Activated B cell treated with CpG ODN at 0.5 μM for 24 hours (primary cell): ENCODE measurements at regions not wholly inside any gene's neighbourhood (a gene's known extent, or its start where the extent isn't known, plus 50 kb on each side); places are given as distances from the start of the nearest gene placed in this dataset.

Experiments
- ATAC-seq: fragments of 200-7000 bp; cut with Tn5 transposase; one replicate; pipeline ENCODE4 v1.10.0; 2021; ENCODE audit warnings: low read depth, mild to moderate bottlenecking, moderate library complexity
- CTCF ChIA-PET: fragments of 350-600 bp; sonication (Branson Sonifier 250); formaldehyde crosslinking; loops from one replicate; lab custom pipeline; 2021; ENCODE audit warnings: antibody characterized with exemption; lab: Charles Lee
- POLR2A ChIA-PET: fragments of 350-600 bp; sonication (Branson Sonifier 250); formaldehyde crosslinking; loops from one replicate; lab custom pipeline; 2021; ENCODE audit warnings: antibody characterized with exemption; lab: Charles Lee
- DNase-seq: peaks from one replicate; pipeline ENCODE4 v3.0.0; 2022
- H3K27ac Mint-ChIP-seq: one replicate; pipeline ENCODE4 v1.8.0; 2020; ENCODE audit warnings: mixed read lengths
- H3K27me3 Mint-ChIP-seq: one replicate; pipeline ENCODE4 v1.8.0; 2021; ENCODE audit warnings: mixed read lengths
- H3K36me3 Mint-ChIP-seq: one replicate; pipeline ENCODE4 v1.8.0; 2021; ENCODE audit warnings: low read depth, mixed read lengths
- H3K4me1 Mint-ChIP-seq: one replicate; pipeline ENCODE4 v1.8.0; 2021; ENCODE audit warnings: mixed read lengths
- H3K4me3 Mint-ChIP-seq: one replicate; pipeline ENCODE4 v1.8.0; 2020; ENCODE audit warnings: mild to moderate bottlenecking, mixed read lengths
- H3K9me3 Mint-ChIP-seq: one replicate; pipeline ENCODE4 v1.8.0; 2020; ENCODE audit warnings: mixed read lengths
- CTCF ChIP-seq: fragments of 200-600 bp; IDR thresholded peaks from one replicate; pipeline ENCODE4 v1.8.0; 2022; ENCODE audit warnings: antibody characterized with exemption, mild to moderate bottlenecking
- intact Hi-C: fragments of 100-400 bp; cut with micrococcal nuclease; formaldehyde crosslinking; loops from one replicate; pipeline ENCODE4 v1.15.1; 2024

- intact Hi-C loops = no loop called here
- no peaks in the 10 kb centered on the region for H3K27me3 Mint-ChIP-seq
- peaks cover 3% of the 10 kb centered on the region for H3K9me3 Mint-ChIP-seq
- H3K4me3 Mint-ChIP-seq = no peak overlapping the region
- ChIA-PET POLR2A (no interaction called here), CTCF (no interaction called here)
- H3K36me3 Mint-ChIP-seq = no peaks in the 10 kb centered on the region
- H3K4me1 Mint-ChIP-seq = no peaks in the 10 kb centered on the region
- H3K27ac Mint-ChIP-seq = no peak overlapping the region
- DNase-seq (no peak), ATAC-seq (no peak)
- no peak for TF ChIP-seq CTCF
Measured at GRCh38 chr1:184299796-184300195, 87.0 kb upstream of the C1orf21 start.

GRCh38 chr1:184300446-184300845 lies 86.4 kb upstream of the C1orf21 start:
- H3K4me3 Mint-ChIP-seq = no peak overlapping the region
- POLR2A ChIA-PET = no interaction called here
- DNase-seq = no peak

GRCh38 chr1:184301227-184301626 lies 85.6 kb upstream of the C1orf21 start:
- ATAC-seq (no peak), DNase-seq (no peak)
- ChIA-PET CTCF (no interaction called here), POLR2A (no interaction called here)
- Mint-ChIP-seq H3K4me1 (no peaks in the 10 kb centered on the region), H3K4me3 (no peak overlapping the region), H3K36me3 (no peaks in the 10 kb centered on the region), H3K9me3 (peaks cover 3% of the 10 kb centered on the region), H3K27ac (no peak overlapping the region), H3K27me3 (no peaks in the 10 kb centered on the region)
- intact Hi-C loops = no loop called here
- TF ChIP-seq CTCF = no peak

More at GRCh38 chr1:184300446-184300845, 86.4 kb upstream of the C1orf21 start:
- TF ChIP-seq CTCF = no peak
- Mint-ChIP-seq H3K27ac (no peak overlapping the region), H3K4me1 (no peaks in the 10 kb centered on the region), H3K36me3 (no peaks in the 10 kb centered on the region), H3K27me3 (no peaks in the 10 kb centered on the region), H3K9me3 (peaks cover 3% of the 10 kb centered on the region)
- intact Hi-C loops = no loop called here
- CTCF ChIA-PET = no interaction called here
- ATAC-seq = no peak

- Mint-ChIP-seq H3K4me3 (no peak overlapping the region), H3K27ac (no peak overlapping the region), H3K9me3 (peaks cover 4% of the 10 kb centered on the region), H3K27me3 (no peaks in the 10 kb centered on the region), H3K4me1 (no peaks in the 10 kb centered on the region), H3K36me3 (no peaks in the 10 kb centered on the region)
- TF ChIP-seq CTCF = no peak
- DNase-seq (no peak), ATAC-seq (no peak)
- intact Hi-C loops = no loop called here
- ChIA-PET CTCF (no interaction called here), POLR2A (no interaction called here)
Measured at GRCh38 chr1:184302346-184302745, 84.5 kb upstream of the C1orf21 start.

- POLR2A ChIA-PET = no interaction called here
- Mint-ChIP-seq H3K36me3 (no peaks in the 10 kb centered on the region), H3K27ac (no peak overlapping the region), H3K4me3 (no peak overlapping the region), H3K27me3 (no peaks in the 10 kb centered on the region), H3K4me1 (no peaks in the 10 kb centered on the region), H3K9me3 (peaks cover 3% of the 10 kb centered on the region)
- CTCF ChIA-PET = no interaction called here
- no peak for DNase-seq
- TF ChIP-seq CTCF = no peak
- intact Hi-C loops = no loop called here
- ATAC-seq = no peak
Measured at GRCh38 chr1:184310157-184310819, 76.5 kb upstream of the C1orf21 start.
